ENCODE measurements at regions not wholly inside any gene's neighbourhood (a gene's known extent, or its start where the extent isn't known, plus 50 kb on each side); places are given as distances from the start of the nearest gene placed in this dataset.
"Not testable (repeated sequence)": the region's sequence is repeated elsewhere in the genome, so short reads cannot be mapped to it uniquely, and the experiment has no call there.

DNA sequence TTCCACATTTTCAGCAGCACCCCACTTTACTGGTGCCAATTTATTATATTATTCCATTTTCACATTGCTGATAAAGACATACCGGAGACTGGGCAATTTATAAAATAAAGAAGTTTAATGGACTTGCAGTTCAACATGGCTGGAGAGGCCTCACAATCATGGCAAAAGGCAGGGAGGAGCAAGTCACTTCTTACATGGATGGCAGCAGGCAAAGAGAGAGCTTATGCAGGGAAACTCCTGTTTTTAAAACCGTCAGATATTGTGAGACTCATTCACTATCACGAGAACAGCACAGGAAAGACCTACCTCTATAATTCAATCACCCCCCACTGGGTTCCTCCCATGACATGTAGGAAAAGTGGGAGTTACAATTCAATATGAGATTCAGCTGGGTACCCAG lies 641.8 kb upstream of the MEF2C start:
- Histone ChIP-seq H3K4me3 (no peak overlapping the region), H3K9me3 (peaks cover 0 to 6% of the 10 kb centered on the region in 2 donors), H3K27ac (no peak overlapping the region), H3K27me3 (no peaks in the 10 kb centered on the region), H3K36me3 (no peaks in the 10 kb centered on the region), H3K4me1 (no peaks in the 10 kb centered on the region)
- TF ChIP-seq, protein P1, sequence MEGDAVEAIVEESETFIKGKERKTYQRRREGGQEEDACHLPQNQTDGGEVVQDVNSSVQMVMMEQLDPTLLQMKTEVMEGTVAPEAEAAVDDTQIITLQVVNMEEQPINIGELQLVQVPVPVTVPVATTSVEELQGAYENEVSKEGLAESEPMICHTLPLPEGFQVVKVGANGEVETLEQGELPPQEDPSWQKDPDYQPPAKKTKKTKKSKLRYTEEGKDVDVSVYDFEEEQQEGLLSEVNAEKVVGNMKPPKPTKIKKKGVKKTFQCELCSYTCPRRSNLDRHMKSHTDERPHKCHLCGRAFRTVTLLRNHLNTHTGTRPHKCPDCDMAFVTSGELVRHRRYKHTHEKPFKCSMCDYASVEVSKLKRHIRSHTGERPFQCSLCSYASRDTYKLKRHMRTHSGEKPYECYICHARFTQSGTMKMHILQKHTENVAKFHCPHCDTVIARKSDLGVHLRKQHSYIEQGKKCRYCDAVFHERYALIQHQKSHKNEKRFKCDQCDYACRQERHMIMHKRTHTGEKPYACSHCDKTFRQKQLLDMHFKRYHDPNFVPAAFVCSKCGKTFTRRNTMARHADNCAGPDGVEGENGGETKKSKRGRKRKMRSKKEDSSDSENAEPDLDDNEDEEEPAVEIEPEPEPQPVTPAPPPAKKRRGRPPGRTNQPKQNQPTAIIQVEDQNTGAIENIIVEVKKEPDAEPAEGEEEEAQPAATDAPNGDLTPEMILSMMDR (IDR thresholded peaks at IDR 0.05) = no peak
- no peak for DNase-seq (ENCODE audit: low spot score in 2 of 2)
- intact Hi-C loops (cut with DNase I) = no loop called here

DNA sequence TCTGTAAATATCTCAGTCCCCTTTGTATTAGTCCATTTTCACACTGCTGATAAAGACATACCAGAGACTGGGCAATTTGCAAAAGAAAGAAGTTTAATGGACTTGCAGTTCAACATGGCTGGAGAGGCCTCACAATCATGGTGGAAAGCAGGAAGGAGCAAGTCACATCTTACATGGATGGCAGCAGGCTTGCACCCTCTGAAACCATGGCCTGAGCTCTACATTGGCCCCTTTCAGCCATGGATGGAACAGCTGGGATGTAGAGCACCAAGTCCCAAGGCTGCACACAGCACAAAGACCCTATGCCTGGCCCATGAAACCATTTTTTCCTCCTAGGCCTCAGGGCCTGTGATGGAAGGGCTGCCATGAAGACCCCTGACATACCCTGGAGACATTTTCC lies 640.9 kb upstream of the MEF2C start:
- H3K4me3 ChIP-seq; H3K36me3 ChIP-seq; H3K27ac ChIP-seq; H3K27me3 ChIP-seq; intact Hi-C loops (cut with DNase I); H3K4me1 ChIP-seq; DNase-seq (ENCODE audit: low spot score in 2 of 2); H3K9me3 ChIP-seq: not testable (repeated sequence)

DNA sequence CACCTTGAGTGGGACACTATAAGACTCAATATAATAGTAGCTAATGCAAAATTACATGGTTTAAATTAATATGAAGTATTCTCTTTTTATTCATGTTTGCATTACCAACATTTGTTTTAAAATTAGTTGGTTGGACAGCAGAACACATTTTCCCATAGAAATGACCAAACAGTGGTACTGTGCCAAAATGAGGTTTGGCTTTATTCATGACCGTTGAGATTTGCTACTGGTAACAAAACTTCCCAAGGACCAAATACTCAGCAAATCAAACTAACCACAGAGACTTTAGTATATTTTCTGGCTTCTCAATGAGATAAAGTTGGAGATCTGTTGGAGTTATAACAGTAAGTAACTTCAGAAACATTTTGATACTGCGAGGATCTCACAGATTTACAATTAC lies 637.8 kb upstream of the MEF2C start:
- H3K36me3 ChIP-seq = no peaks in the 10 kb centered on the region
- no peak overlapping the region for H3K27ac ChIP-seq
- intact Hi-C loops (cut with DNase I) = no loop called here
- no peaks in the 10 kb centered on the region for H3K27me3 ChIP-seq
- TF ChIP-seq, protein P1 (IDR thresholded peaks at IDR 0.05) = no peak
- no peak for DNase-seq (ENCODE audit: low spot score in 2 of 2)
- H3K4me1 ChIP-seq = no peaks in the 10 kb centered on the region
- H3K4me3 ChIP-seq = no peak overlapping the region
- H3K9me3 ChIP-seq = no peaks in the 10 kb centered on the region

DNA sequence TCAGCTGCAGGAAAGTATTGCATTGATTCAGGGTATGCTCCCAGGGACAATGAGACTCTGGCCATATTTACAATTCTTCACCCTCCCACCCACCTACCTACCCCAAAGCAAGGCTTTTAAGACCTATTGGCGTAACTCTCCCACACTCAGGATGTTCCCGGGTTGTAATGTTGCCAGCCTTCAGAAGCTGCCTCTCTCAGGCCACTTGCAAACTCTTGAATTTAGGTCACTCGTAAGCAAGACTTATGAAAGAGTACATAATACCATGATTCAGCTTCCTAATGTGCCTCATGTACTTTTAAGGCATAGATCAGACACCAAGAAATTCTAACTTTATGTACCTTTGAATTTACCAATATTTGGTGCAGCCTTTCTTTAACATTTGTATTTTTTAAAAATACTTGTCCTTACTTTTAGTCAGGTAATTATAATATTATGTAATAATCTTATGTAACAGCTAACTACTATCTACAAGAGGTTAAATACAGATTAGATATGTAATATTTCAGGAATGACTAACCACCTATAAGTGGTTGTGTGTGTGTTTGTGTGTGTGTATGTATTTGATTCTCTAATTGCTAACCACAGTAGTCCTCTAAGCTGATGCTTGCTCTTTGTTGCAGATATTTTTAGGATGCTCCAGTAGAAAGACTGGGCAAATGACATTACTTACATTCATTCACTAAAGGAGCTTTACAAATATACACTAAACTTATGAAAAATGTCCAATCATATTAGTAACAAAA lies 630.5 kb upstream of the MEF2C start:
- H3K9me3 ChIP-seq = no peaks in the 10 kb centered on the region
- H3K27me3 ChIP-seq = no peaks in the 10 kb centered on the region
- TF ChIP-seq, protein P1 (IDR thresholded peaks at IDR 0.05) = no peak
- H3K4me1 ChIP-seq = no peaks in the 10 kb centered on the region
- H3K27ac ChIP-seq = no peak overlapping the region
- H3K36me3 ChIP-seq = no peaks in the 10 kb centered on the region
- DNase-seq (ENCODE audit: low spot score in 2 of 2) = no peak
- H3K4me3 ChIP-seq = no peak overlapping the region
- intact Hi-C loops (cut with DNase I) = no loop called here

DNA sequence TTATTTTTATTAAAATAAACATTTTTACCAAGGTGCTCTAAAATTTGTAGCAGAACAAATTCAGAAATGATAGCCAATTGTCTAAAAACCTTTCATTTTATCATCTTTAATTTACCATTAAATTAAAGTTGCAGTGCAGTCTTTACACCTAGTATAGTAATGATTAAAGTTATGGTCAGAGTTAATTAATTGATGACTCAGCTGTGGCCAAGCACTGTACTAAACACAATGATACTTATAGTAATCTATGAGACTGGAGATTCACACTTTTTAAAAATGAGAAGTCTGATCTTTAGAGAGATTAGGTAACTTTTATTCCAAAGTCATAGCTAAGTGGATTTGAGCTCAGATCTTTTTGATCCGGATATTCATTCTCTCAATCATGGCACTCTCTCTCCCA lies 621.1 kb upstream of the MEF2C start:
- intact Hi-C loops (cut with DNase I) = no loop called here

DNA sequence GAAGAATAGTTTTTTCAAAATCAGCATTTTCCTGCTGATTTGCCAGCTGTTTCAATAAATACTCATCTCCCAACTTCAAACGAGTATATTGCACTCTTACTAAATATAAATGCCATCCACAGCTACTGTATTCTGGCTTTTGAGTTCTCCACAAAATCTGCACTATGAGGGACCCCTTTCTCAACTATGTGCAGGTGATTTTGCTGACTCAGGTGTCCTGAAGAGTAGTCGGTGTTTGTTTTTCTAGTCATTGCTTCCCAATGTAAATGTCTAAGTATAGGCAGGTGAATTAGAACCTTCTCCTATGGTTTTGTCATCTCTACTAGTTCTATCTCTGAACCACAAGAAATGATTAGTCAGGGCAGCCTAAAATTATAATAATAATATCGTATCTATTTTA lies 616.8 kb upstream of the MEF2C start:
- H3K9me3 ChIP-seq = no peaks in the 10 kb centered on the region
- intact Hi-C loops (cut with DNase I) = no loop called here
- no peaks in the 10 kb centered on the region for H3K4me1 ChIP-seq
- no peak overlapping the region for H3K4me3 ChIP-seq
- no peaks in the 10 kb centered on the region for H3K27me3 ChIP-seq
- no peaks in the 10 kb centered on the region for H3K36me3 ChIP-seq
- no peak for DNase-seq (ENCODE audit: low spot score in 2 of 2)
- TF ChIP-seq, protein P1 (IDR thresholded peaks at IDR 0.05) = no peak
- H3K27ac ChIP-seq = no peak overlapping the region

More for the DNA sequence above, 621.1 kb upstream of the MEF2C start:
- H3K27ac ChIP-seq = no peak overlapping the region
- H3K4me1 ChIP-seq = no peaks in the 10 kb centered on the region
- H3K27me3 ChIP-seq = no peaks in the 10 kb centered on the region
- H3K9me3 ChIP-seq = no peaks in the 10 kb centered on the region
- H3K4me3 ChIP-seq = no peak overlapping the region
- no peak for DNase-seq (ENCODE audit: low spot score in 2 of 2)
- H3K36me3 ChIP-seq = no peaks in the 10 kb centered on the region
- TF ChIP-seq, protein P1 (IDR thresholded peaks at IDR 0.05) = no peak
